Fibroblast of pulmonary artery (primary cell): ENCODE measurements at regions not wholly inside any gene's neighbourhood (a gene's known extent, or its start where the extent isn't known, plus 50 kb on each side); places are given as distances from the start of the nearest gene placed in this dataset.

ENCODE experiments used
- DNase-seq: peaks from one replicate; pipeline ENCODE4 v3.0.0-alpha.2; 2010; ENCODE audit warnings: low read depth
- H3K4me3 ChIP-seq: replicated peaks from 2 replicates; pipeline ENCODE4 v1.5.1; 2011; ENCODE audit warnings: low read depth, mild to moderate bottlenecking, control low read depth, low read length, moderate library complexity
- TF ChIP-seq, protein P1 (sequence below): IDR thresholded peaks from 2 replicates; pipeline ENCODE4 v1.5.1; 2011; ENCODE audit warnings: mild to moderate bottlenecking, control low read depth, low read length, inconsistent platforms; ENCODE audit errors: missing control alignments

DNA sequence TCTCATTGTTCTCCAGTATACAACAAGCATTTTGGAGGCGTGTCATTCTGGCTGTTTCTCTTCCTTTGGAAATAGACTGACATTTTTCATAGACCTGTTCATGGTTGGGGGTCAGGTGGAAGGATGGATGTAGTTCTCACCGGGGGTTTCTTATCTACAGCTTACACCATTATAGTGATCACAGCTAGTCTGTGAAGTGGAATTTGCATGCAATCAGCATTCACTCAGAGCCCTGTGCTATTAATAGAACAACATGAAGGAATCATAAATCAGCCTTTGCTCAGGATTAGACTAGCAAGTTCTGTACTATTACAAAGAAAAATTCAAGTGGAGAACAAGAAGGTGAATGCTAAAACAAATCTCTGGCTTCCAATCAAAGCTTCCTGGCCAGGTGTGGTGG lies 132.6 kb upstream of the PUDP start:
- H3K4me3 ChIP-seq = no peak overlapping the region
- TF ChIP-seq, protein P1, sequence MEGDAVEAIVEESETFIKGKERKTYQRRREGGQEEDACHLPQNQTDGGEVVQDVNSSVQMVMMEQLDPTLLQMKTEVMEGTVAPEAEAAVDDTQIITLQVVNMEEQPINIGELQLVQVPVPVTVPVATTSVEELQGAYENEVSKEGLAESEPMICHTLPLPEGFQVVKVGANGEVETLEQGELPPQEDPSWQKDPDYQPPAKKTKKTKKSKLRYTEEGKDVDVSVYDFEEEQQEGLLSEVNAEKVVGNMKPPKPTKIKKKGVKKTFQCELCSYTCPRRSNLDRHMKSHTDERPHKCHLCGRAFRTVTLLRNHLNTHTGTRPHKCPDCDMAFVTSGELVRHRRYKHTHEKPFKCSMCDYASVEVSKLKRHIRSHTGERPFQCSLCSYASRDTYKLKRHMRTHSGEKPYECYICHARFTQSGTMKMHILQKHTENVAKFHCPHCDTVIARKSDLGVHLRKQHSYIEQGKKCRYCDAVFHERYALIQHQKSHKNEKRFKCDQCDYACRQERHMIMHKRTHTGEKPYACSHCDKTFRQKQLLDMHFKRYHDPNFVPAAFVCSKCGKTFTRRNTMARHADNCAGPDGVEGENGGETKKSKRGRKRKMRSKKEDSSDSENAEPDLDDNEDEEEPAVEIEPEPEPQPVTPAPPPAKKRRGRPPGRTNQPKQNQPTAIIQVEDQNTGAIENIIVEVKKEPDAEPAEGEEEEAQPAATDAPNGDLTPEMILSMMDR = no peak
- no peak for DNase-seq

DNA sequence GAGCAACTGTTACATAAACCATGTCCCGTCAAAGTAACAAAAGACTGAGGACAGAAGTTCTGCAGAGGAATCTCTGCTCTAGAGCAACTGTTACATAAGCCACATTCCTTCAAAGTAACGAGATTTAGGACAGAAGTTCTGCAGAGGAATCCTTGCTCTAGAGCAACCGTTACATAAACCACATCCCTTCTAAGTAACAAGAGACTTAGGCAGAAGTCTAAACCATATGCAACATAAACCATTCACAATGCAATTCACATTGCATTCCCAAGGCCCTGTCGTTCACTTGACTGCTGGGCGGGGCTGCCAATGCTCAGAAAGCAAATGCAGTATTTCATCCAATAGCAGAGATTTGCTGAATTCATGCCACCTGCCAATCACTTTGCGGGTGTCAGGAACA lies 124.4 kb upstream of the PUDP start:
- TF ChIP-seq, protein P1 = no peak
- H3K4me3 ChIP-seq = no peak overlapping the region
- DNase-seq = no peak

DNA sequence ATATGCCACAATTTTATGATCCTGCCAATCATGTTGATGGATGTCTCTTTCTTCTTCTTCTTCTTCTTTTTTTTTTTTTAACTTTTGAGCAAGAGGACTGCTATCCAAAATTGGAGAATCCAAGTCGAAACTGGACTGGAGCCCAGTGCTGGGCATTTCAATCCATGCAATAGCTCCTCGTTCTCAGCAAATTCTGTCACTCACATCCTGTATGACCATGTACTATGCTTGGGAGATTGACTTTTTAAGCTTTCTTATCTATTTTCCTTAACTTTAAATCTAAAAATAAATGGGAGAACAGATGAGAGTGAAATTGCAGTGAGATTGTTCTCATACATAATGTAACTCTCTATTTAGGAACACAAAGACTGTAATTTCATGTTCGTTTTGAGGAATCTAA lies 123.0 kb upstream of the PUDP start:
- TF ChIP-seq, protein P1 = no peak

DNA sequence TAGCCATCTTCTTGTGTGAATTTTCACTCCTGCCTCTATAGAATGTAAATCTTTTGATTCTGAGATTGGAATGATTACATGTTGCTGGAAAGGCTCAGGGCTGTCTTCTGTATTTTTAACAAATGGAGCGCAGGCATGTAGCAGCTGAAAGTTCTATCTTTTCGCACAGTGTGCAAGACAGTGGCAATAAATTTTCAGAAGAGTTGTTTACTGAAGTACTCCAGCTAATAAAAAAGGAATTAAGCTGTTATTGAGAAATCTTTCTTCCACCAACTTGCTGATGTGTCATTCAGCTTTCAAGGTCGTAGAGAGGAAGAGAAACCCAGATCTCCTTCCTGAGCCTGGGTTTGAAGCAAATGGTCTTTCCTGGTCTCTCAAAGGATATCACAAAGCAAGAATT lies 122.0 kb upstream of the PUDP start:
- TF ChIP-seq, protein P1 = no peak

More for the DNA sequence above, 123.0 kb upstream of the PUDP start:
- no peak overlapping the region for H3K4me3 ChIP-seq
- DNase-seq = no peak

GRCh38 chrX:7269589-7269988 lies 121.6 kb upstream of the PUDP start:
- H3K4me3 ChIP-seq = no peak overlapping the region
- TF ChIP-seq, protein P1 = no peak
- no peak for DNase-seq

More for the DNA sequence above, 122.0 kb upstream of the PUDP start:
- no peak for DNase-seq
- no peak overlapping the region for H3K4me3 ChIP-seq

DNA sequence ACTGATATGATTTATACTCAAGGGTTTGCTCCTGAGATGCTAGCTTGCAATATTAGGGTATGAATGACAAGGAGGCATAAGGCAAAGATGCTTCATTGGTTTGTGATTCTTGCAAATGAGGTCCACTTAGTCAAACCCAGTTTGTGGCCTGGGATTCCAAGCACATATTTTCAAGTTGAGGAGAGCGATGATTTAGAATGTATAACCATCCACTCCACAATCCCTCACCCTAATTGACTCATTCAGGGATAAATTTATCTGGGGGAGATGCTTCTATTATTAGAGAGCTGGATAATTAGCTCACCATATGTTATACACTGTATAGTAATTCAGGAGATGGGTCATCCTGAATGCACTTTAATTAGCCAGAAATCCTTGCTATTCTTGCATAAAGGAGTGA lies 118.3 kb upstream of the PUDP start:
- TF ChIP-seq, protein P1 = no peak
- no peak overlapping the region for H3K4me3 ChIP-seq
- DNase-seq = no peak

GRCh38 chrX:7264399-7264798 lies 116.4 kb upstream of the PUDP start:
- TF ChIP-seq, protein P1 = no peak
- DNase-seq = no peak
- no peak overlapping the region for H3K4me3 ChIP-seq
